ENCODE measurements at regions not wholly inside any gene's neighbourhood (a gene's known extent, or its start where the extent isn't known, plus 50 kb on each side); places are given as distances from the start of the nearest gene placed in this dataset.

DNA sequence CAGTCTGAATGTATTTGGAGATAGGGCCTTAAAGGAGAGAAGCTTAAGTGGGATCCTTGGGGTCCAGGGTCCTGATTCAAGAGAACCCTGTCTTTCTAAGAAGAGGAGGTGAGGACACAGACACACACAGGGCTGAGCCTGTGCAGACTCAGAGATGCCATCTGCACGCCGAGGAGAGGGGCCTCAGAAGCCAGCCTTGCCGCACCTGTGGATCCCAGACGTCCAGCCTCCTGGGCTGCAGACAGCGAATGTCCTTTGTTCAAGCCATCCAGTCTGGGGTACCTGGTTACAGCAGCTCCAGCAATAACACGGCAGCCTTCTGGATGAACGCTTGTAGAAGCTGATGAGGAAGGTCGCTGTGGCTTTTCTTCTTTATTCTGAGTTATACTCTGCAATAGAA lies 1086.1 kb downstream of the BRD1 start:
- Histone ChIP-seq H3F3A (ENCODE audit: low read depth) (no peaks in the 10 kb centered on the region), H3K9me2 (replicated peaks; ENCODE audit: low read depth, low read length) (no peaks in the 10 kb centered on the region), H3K79me2 (ENCODE audit: insufficient read depth, low read length) (no peaks in the 10 kb centered on the region), H3K4me3 (ENCODE audit: low read length, poor library complexity, severe bottlenecking) (no peak overlapping the region), H4K20me1 (ENCODE audit: insufficient read depth, low read length, poor library complexity, severe bottlenecking) (no peaks in the 10 kb centered on the region), H3K9me3 (ENCODE audit: insufficient read depth, low read depth, low read length) (peaks cover 4% of the 10 kb centered on the region; the same call in 1 of the 2 replicates), H3K36me3 (ENCODE audit: insufficient read depth, low read length) (no peaks in the 10 kb centered on the region), H2AFZ (ENCODE audit: low read length) (no peak overlapping the region), H3K4me2 (ENCODE audit: low read depth, low read length, poor library complexity, severe bottlenecking) (no peak overlapping the region), H3K9ac (ENCODE audit: low read depth, low read length, poor library complexity, severe bottlenecking) (no peak overlapping the region), H3K27me3 (ENCODE audit: insufficient read depth, low read length, poor library complexity, severe bottlenecking) (no peaks in the 10 kb centered on the region), H3K4me1 (ENCODE audit: insufficient read depth, low read length, poor library complexity, severe bottlenecking) (no peaks in the 10 kb centered on the region)
- TF ChIP-seq EZH2phosphoT487 (IDR thresholded peaks at IDR 0.05; ENCODE audit: borderline replicate concordance): no peak

DNA sequence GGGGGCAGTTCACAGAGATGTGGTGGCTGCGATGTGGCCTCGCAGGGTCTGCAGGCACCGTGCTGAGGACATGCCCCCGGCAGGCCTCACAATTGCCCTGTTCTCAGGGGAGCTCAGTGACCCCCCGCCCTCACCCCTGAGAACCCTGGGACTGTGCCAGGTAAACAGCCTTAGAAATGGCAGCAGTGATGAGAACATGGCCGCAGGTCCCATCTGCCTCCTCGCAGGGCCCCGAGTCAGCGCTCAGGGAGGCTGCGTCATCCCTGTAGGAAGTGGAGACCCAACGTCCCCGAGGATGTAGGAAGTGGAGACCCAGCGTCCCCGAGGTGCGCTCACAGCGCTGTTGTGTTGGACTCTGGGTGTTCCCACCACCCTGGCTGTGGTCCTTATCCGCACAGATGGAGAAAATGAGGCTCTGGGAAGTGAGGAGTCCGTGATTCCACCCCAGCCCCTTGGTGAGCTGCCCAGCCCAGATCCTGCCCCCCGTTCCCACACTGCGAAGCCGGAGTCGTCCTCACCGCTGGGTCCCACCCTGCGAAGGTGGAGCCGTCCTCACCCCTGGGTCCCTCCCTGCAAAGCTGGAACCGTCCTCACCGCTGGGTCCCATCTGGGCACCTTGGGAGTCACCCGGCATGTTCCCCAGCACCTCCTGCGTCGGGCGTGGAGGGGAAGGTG lies 1086.8 kb downstream of the BRD1 start:
- Histone ChIP-seq H3F3A (ENCODE audit: low read depth) (no peaks in the 10 kb centered on the region), H3K9me3 (ENCODE audit: insufficient read depth, low read depth, low read length) (peaks cover 4% of the 10 kb centered on the region; the same call in 1 of the 2 replicates), H2AFZ (ENCODE audit: low read length) (no peak overlapping the region), H4K20me1 (ENCODE audit: insufficient read depth, low read length, poor library complexity, severe bottlenecking) (no peaks in the 10 kb centered on the region), H3K27me3 (ENCODE audit: insufficient read depth, low read length, poor library complexity, severe bottlenecking) (no peaks in the 10 kb centered on the region), H3K9ac (ENCODE audit: low read depth, low read length, poor library complexity, severe bottlenecking) (no peak overlapping the region), H3K36me3 (ENCODE audit: insufficient read depth, low read length) (no peaks in the 10 kb centered on the region), H3K79me2 (ENCODE audit: insufficient read depth, low read length) (no peaks in the 10 kb centered on the region), H3K9me2 (replicated peaks; ENCODE audit: low read depth, low read length) (no peaks in the 10 kb centered on the region), H3K4me3 (ENCODE audit: low read length, poor library complexity, severe bottlenecking) (no peak overlapping the region), H3K4me1 (ENCODE audit: insufficient read depth, low read length, poor library complexity, severe bottlenecking) (no peaks in the 10 kb centered on the region), H3K4me2 (ENCODE audit: low read depth, low read length, poor library complexity, severe bottlenecking) (no peak overlapping the region)
- no peak for TF ChIP-seq EZH2phosphoT487 (IDR thresholded peaks at IDR 0.05; ENCODE audit: borderline replicate concordance)
- TF ChIP-seq, protein P1, sequence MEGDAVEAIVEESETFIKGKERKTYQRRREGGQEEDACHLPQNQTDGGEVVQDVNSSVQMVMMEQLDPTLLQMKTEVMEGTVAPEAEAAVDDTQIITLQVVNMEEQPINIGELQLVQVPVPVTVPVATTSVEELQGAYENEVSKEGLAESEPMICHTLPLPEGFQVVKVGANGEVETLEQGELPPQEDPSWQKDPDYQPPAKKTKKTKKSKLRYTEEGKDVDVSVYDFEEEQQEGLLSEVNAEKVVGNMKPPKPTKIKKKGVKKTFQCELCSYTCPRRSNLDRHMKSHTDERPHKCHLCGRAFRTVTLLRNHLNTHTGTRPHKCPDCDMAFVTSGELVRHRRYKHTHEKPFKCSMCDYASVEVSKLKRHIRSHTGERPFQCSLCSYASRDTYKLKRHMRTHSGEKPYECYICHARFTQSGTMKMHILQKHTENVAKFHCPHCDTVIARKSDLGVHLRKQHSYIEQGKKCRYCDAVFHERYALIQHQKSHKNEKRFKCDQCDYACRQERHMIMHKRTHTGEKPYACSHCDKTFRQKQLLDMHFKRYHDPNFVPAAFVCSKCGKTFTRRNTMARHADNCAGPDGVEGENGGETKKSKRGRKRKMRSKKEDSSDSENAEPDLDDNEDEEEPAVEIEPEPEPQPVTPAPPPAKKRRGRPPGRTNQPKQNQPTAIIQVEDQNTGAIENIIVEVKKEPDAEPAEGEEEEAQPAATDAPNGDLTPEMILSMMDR (conservative IDR thresholded peaks at IDR 0.05; ENCODE audit: low read length): no peak

DNA sequence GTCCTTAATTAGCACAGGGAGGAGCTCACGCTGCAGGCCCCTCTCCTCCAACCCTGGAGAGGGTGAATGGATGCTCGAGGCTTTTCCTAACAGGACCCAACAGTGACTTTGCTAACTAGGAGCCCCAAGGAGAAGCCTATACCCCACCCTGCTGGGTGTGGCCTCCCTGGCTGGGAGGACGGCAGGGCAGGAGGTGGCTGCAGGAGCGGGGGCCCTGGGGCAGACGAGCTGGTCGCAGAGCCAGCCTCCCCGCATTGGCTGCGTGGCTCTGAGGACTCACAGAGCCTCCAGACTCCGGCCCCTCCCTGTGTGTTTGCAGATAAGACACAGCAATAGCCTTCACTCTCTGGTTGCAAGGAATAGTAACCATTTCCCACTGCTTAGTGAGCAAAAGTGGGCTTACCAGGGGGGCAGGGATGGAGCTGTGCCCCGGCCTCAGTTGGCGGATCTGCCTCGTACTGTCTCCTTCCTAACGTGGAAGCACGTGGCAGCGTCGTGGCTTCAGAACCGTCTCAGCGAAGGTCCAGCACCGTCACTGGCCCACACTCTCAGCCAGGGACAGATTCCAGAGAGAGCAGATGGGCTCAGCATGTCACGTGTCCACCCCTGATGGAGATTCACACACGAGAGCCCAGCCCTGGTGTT lies 1087.5 kb downstream of the BRD1 start:
- Histone ChIP-seq H3K4me1 (ENCODE audit: insufficient read depth, low read length, poor library complexity, severe bottlenecking) (no peaks in the 10 kb centered on the region), H3K79me2 (ENCODE audit: insufficient read depth, low read length) (no peaks in the 10 kb centered on the region), H3K4me3 (ENCODE audit: low read length, poor library complexity, severe bottlenecking) (no peak overlapping the region), H3K9ac (ENCODE audit: low read depth, low read length, poor library complexity, severe bottlenecking) (no peak overlapping the region), H3F3A (ENCODE audit: low read depth) (no peaks in the 10 kb centered on the region), H4K20me1 (ENCODE audit: insufficient read depth, low read length, poor library complexity, severe bottlenecking) (no peaks in the 10 kb centered on the region), H3K9me3 (ENCODE audit: insufficient read depth, low read depth, low read length) (peaks cover 7% of the 10 kb centered on the region; the same call in 1 of the 2 replicates), H3K9me2 (replicated peaks; ENCODE audit: low read depth, low read length) (no peaks in the 10 kb centered on the region), H2AFZ (ENCODE audit: low read length) (no peak overlapping the region), H3K27me3 (ENCODE audit: insufficient read depth, low read length, poor library complexity, severe bottlenecking) (no peaks in the 10 kb centered on the region), H3K4me2 (ENCODE audit: low read depth, low read length, poor library complexity, severe bottlenecking) (no peak overlapping the region), H3K36me3 (ENCODE audit: insufficient read depth, low read length) (no peaks in the 10 kb centered on the region)
- TF ChIP-seq, protein P1 (conservative IDR thresholded peaks at IDR 0.05; ENCODE audit: low read length): no peak
- no peak for TF ChIP-seq EZH2phosphoT487 (IDR thresholded peaks at IDR 0.05; ENCODE audit: borderline replicate concordance)
